Amniotic epithelial cell (primary cell): ENCODE measurements at regions not wholly inside any gene's neighbourhood (a gene's known extent, or its start where the extent isn't known, plus 50 kb on each side); places are given as distances from the start of the nearest gene placed in this dataset.

ENCODE experiments used
- DNase-seq: peaks from one replicate; pipeline ENCODE4 v3.0.0-alpha.2; 2010; ENCODE audit warnings: low read depth

DNA sequence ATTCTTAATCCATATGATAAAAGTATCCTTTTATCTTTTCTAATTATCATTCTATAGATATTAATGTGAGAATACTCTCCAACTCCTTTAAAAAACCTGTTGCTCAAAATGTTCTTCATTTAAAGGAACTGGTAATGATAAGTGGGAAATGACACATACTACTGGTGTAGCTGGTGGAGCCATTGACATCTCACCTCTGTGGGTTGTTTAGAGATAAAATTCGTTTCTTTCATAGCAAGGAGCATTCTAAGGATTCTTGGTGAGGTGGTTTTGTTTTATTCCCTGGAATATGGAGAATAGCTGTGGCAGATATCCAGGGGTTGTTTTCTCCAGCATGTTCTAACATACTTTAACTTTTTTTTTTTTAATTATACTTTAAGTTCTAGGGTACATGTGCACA is 299.8 kb upstream of the THBS1 start:
- DNase-seq = peak; percentile 90

GRCh38 chr15:39282663-39283208 is 298.1 kb upstream of the THBS1 start:
- no peak for DNase-seq

DNA sequence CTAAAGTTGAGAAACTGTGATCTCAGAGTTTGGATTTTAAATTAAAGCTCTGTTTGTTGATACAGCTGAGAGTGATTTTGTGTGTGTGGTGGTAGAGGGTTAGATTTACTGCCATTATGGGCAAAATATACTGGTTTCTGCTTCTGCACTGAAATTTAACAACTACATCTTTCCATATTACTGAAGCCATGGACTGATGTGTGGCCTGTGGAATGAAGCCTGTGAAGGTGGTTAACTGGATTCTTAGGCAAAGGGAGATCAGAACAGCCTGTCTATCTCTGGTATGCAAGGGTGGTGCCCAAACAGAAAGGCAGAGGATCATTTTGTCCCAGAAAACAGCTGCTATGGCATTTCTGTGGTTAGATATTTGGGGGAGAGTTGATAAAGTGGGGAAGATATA is 297.3 kb upstream of the THBS1 start:
- peak; percentile 69 for DNase-seq

DNA sequence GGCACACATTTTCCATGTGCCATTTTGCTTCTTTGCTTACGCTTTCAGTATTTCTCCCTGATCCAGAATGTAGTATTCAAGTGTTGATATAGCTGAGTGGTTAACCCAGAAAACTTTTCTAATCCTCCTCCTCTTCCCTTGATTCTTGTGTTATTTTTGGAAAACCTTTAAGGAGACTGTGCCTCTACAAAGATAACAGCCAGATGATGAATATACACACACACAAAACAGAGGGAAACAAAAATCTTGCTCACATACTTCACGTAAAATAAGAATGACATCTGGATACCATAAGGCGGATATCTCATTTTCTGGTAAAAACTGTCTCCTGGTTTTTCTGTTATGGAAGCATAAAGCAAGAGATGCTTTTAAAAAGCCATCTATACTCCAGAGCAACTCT is 295.8 kb upstream of the THBS1 start:
- peak; percentile 22 for DNase-seq

GRCh38 chr15:39285663-39286062 is 295.2 kb upstream of the THBS1 start:
- no peak for DNase-seq

GRCh38 chr15:39286706-39287105 is 294.2 kb upstream of the THBS1 start:
- DNase-seq = peak; percentile 71

- no peak for DNase-seq
Observed at GRCh38 chr15:39287322-39288195, 293.3 kb upstream of the THBS1 start.

- no peak for DNase-seq
Observed at GRCh38 chr15:39290711-39291435, 290.0 kb upstream of the THBS1 start.

GRCh38 chr15:39291690-39292089 is 289.2 kb upstream of the THBS1 start:
- DNase-seq = no peak

GRCh38 chr15:39296955-39297354 is 283.9 kb upstream of the THBS1 start:
- DNase-seq = no peak

DNA sequence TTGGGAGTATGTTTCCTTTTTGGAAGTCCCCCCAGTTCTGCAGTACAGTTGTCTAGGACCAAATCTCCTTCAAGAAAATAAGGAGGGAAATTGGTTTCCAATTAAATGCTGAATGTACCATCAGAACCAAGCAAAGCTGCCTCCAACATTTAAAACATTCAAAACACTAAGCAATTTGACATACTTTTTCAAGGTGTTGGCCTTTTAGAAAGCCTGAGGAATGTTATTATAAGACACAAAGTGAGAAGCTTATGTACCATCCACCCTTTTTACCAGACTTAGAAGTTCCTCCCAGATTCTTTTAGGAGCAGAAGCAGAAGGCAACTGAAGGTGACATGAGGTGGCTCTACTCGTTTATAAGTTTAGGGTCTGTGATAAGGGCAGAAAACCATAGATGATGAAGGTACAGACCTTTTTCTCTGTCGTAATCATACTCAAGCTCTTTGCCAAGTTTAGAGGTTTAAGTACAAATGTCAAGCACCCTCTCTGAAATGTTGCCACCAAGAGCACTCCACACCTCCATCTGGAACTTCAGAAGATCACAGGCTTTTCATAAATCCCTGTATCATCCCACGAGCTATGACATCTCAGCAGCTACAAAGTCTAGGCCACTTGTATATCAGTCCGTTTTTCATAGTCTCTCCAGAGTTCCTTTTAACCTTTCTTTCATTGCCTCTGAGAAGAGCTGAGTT is 282.5 kb upstream of the THBS1 start:
- DNase-seq = no peak

DNA sequence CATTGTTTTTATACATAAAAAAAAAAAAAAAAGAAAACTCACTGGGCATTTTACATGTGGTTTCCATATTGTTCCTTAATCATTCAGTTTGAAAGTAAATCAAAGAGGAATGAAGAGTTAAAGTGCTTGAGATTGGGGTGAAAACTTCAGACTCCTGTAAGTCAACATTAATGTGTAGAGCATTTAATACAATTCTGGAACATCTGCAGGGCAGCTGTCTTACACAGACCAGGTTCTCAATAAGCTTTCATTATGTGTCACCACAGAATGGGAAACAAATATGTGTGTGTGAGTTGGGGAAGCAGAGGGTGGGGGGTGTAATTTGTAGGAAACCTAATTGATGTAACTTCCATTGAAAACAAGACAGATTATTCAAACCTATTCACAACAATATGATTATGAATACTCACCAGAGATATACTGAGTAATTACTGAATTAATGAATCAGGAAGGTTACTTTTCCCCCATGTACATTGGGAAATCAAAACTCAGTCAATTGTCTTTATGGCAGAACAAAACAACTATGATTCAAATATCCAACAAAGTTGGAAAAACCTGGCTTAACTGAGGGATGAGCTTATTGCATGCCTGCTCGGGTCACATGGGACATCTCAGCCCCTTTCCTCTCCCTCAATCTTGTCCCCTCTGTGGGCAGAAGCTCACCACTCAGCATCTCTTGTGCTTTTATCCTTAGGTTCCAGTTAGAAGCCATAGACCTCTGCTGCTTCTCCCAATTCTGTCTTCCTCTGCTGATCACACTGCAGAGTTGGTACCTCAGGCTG is 281.2 kb upstream of the THBS1 start:
- no peak for DNase-seq

DNA sequence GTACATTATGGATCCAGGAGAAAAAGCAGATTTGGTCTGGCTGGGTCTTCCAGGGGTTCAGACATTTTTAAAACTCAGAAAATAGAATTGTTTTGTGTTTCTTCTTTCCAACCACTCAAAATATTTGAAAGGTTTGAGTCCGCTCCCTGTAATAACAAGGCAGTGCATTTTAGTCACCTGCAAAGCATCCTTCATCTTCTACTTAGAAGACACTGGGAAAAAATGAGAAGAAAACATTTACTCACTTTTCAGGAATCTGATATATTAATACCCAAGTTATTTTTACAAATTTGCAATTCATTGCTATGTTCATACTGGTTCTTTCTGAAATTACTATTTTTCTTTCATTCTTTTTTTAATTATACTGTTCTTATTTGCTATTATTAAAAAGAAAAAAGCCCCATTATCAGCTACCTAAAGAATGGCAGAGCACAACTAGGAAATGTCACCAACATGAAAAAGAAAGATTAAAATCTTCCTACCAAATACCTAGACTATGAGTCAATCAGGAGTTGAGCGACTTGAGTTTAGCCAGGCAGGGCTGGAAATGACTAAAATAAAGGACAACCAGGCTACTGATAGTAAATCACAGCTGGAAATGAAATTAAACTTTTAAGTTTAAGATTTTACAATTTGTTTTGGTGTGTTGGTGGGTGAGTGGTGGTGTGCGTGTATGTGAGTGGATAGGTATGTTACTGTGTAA is 280.3 kb upstream of the THBS1 start:
- DNase-seq = peak; percentile 59

DNA sequence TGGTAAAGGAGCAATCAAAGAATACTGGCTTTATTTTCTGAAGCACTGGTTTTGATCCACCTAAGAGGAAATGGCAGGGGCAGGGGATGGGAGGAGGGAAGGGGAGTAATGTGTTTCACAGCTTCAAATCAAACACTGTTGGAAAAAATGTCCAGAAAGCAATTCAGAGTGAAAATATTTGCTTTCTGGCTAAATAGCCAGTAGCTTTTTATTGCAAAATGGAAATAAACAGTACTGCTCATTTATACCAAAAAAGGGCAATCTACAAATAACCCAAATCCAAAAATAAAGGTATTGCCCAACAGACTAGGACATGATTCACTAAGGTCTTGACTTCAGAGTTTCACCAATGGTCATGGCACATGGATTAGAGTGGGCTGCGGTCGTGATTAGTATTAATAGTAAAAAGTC is 279.3 kb upstream of the THBS1 start:
- peak; percentile 78 for DNase-seq

- no peak for DNase-seq
Observed at GRCh38 chr15:39302936-39303335, 277.9 kb upstream of the THBS1 start.

GRCh38 chr15:39304201-39304841 is 276.6 kb upstream of the THBS1 start:
- DNase-seq = no peak

GRCh38 chr15:39304931-39305728 is 275.7 kb upstream of the THBS1 start:
- no peak for DNase-seq

DNA sequence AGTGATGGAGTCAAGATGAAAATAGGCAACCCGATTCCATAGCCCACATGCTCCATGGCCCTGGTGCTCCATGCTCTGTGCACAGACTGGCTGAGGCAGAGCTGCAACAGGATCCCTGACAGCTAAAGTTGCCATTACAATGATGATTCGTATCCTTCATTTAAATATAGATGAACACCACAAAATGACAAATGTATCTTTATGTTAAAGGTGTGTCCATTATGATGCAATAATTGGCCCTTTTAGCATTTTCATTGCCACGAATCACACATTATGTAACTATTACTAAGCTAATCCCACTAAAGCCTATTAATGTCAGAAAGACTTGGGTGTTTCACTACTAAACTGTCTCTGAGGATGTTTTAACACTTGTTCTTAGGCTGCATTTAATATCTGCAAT is 270.2 kb upstream of the THBS1 start:
- no peak for DNase-seq

DNA sequence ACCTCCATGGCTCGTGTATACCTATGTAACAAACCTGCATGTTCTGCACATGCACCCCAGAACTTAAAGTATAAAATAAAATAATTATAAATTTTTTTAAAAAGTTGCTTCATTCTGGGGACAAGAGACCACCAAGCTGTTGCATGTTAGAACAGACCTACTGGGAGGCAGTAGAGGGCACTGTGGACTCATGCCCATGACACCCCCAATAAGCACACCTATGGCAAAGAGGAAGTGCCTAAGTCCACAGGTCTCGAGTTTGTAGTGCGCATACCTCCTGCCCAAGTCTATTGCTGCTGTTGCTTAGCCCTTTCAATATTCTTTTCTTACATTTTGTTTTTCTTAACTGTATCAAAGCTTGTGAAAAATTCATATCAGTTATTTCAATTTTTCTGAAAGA is 267.9 kb upstream of the THBS1 start:
- DNase-seq = peak; percentile 25

DNA sequence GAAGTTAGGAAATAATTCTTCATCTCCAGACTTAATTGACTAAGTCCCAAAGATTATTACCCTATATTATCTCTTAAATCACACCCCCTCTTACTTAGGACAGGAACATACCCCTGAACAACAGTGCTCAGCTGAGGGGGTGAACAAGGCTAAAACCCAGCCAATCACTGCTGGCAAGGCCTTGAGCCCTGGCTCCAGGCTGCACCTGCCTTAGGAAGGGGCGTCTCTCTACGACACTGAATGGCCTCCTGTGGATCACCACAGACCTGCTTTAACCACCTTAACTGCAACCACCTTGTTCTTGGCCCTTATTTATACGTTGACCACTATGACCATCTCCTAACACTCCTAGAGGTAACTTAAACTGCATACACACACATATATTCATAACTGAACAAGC is 267.4 kb upstream of the THBS1 start:
- no peak for DNase-seq
